GM19324 (cell line): ENCODE measurements at regions not wholly inside any gene's neighbourhood (a gene's known extent, or its start where the extent isn't known, plus 50 kb on each side); places are given as distances from the start of the nearest gene placed in this dataset.

Source experiments
- ATAC-seq: cut with Tn5 transposase; IDR thresholded peaks from one replicate; pipeline ENCODE4 v1.9.1; 2021; ENCODE audit warnings: mild to moderate bottlenecking, moderate library complexity; ENCODE audit not compliant: unreplicated experiment, low FRiP score

DNA sequence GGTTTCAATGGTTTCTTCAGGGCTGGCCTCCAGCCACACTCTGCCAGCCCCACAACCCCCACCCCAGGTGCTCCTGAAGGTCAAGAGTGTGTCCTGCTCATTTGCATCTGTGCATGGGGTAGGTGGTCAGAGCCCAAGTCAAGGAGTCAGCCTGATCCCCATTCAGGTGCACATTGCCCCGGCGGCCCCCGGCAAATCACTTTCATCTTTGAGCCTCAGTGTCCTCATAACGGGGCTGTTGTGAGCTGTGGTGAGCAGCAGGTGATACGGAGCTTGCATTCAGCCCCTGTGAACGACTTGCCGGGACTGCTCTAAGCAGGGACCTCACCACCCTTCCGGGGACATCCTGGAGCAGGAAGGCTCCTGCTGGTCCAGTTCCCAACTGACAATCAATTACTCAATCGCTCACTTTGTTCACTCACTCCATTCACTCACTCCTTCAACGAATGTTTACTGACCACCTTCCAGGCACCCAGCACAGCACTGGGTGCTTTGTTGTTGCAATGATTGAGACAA lies 93.2 kb upstream of the CPEB4 start:
- no peak for ATAC-seq

- no peak for ATAC-seq
These were observed 92.5 kb upstream of the CPEB4 start for GRCh38 chr5:173795601-173796000.

GRCh38 chr5:173796721-173797495 lies 91.2 kb upstream of the CPEB4 start:
- no peak for ATAC-seq

DNA sequence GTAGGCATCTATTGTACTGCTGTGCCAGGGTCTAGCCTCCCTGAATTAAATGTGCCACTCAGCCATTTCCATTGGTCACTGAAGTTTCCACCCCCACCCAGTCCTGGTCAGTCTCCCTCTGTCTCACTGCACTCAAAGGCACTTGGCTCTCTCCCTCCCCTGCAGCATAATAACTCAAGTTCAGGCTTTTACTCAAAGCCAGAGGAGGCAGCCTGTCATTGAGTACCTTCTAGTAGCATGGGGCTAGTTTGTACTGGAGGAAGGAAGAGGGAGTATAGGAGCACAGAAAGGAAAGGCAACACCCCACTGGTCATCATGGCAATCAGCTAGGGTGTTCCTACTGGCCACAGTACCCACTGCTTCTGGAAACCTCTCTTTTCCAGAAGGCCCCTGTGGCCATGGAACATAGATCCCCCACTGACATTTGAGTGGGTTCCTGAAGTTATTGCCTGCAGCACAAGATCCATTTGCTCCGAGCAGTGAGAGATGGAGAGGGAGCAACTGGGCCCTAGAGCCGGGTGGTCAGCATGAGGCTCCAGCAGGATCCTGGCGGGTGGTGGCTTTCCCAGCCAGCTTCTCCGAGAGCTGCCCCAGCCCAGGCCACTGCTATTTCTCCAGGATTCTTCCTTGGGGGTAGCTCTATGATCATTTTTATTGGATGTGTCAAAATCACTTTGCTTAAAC lies 89.9 kb upstream of the CPEB4 start:
- no peak for ATAC-seq

DNA sequence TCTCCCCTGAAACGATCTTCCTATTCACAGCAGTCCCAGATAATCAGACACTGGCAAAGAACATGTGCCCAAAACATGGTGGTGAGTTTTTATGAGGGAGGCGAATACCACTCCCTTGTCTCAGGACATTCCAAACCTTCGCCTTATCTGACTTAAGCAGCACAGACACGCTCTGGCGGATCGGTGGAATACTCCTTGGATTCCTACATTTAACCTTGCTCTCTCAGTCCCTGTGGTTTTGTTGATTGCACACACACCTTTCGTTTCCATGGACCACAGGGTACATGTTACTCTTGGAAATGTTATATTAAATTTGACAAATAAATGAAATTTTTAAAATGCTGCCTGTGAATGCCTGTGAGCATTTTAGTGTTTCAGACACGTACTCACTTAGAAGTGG lies 87.8 kb upstream of the CPEB4 start:
- no peak for ATAC-seq

- no peak for ATAC-seq
These were observed 87.1 kb upstream of the CPEB4 start for GRCh38 chr5:173801006-173801405.

- no peak for ATAC-seq
These were observed 85.4 kb upstream of the CPEB4 start for GRCh38 chr5:173802670-173803165.

GRCh38 chr5:173804579-173804978 lies 83.6 kb upstream of the CPEB4 start:
- no peak for ATAC-seq

GRCh38 chr5:173806270-173807035 lies 81.7 kb upstream of the CPEB4 start:
- no peak for ATAC-seq

DNA sequence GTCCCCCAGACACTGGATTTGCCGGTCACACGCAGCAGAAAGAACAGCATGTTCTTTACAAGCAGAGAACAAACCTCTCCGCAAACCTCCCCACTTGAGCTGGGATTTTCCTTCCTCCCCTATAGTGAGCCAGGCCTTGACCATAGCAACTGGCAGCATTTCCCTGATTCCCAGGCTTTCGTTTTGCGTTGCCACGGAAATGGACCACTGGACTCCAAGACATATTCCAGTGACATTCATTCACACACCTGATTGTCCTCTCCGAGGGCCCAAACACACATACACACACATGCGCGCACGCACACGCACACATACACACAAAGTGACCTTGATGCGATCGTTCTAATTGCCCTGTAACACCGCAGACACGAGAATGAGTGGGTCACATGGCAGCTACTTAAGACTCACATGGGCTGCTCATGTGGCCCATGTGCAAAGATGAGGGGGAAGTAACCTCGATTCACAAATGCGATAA lies 80.9 kb upstream of the CPEB4 start:
- ATAC-seq = no peak

DNA sequence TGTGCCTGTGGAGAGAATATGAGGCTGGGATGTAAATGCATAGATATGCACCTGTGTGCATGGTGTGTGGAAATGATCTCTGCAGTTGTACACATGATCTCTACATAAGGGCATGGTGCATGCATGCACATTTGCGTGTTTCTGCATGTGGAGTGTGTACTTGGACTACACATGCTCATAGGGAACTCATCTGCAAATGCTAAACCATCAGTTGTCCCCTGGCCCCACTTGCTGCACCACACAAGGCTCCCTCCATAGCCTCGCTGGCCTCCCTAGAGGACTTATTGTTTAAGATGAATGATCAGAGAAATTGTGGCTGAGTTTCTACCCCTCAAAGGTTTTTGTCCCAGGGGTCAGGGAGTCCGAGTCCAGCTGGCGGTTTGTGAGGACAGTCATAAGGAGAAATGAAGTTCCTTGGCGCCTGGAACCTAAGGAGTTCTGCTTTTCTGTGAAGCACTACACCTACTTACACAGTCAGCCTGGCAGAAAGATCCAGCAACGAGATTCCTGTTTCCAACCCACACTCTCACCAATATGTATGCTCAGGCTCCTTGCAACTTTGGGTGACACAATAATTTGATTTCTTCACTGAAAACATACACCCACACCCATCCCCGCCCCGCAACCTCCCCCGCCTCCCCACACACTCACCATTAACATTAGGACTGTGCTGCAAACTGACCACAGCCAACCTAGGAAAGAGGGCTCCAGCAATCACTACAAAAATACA lies 79.9 kb upstream of the CPEB4 start:
- ATAC-seq = no peak

- no peak for ATAC-seq
These were observed 79.1 kb upstream of the CPEB4 start for GRCh38 chr5:173809014-173809413.

GRCh38 chr5:173812811-173813550 lies 75.2 kb upstream of the CPEB4 start:
- ATAC-seq = peak; percentile 64

GRCh38 chr5:173814053-173814452 lies 74.1 kb upstream of the CPEB4 start:
- ATAC-seq = no peak

GRCh38 chr5:173815571-173815970 lies 72.6 kb upstream of the CPEB4 start:
- ATAC-seq = no peak

DNA sequence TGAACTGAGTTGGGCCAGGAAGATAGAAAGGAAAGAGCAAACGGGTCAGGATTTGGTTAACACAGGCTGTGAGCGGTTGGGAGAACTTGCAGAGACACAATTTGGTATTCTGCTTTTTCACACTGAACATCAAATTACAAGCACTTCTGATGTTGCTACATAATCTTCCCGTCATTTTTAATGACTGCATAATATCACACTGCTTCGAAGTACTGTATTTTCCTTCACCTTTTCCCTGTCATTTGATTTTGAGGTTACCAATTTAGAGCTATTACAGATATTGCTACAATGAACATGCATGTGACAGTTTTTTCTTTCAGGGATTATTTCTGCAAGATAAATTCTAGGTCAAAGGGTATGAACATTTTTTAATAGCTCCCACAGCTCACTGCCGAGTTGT lies 71.4 kb upstream of the CPEB4 start:
- no peak for ATAC-seq

DNA sequence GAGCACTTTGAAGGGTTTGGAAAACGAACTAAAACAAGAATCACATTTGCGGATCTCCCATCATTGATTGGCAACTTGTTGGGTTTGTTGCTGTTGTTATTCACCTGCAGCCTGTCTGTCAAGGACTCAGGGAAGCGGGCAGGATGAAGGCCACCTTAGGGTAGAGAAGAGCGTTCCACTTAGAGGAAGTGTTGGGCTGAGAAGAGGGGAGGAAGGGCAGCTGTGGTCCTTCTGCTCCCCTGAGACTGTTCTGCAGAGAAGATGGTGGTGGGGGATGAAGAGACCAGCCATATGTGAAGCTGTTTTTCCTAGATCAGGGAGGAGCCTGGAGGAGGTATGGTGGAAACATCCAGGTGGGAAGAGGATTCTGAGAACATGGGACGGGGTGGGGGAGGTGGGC lies 70.6 kb upstream of the CPEB4 start:
- no peak for ATAC-seq

DNA sequence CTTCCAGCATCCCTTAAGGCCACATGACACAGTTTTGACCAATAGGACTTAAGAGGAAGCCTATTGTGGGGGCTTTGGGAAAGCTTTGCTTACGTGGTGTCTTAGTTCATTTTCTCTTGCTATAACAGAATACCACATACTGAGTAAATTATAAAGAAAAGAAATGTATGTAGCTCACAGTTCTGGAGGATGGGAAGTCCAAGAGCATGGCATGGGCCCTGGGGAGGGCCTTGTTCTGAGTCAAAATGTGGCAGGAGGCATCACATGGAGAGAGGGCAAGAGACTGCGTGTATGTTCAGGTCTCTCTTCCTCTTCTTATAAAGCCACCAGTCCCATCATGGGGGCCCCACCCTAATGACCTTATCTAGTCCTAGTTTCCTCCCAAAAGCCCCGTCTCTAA lies 68.6 kb upstream of the CPEB4 start:
- ATAC-seq = no peak

DNA sequence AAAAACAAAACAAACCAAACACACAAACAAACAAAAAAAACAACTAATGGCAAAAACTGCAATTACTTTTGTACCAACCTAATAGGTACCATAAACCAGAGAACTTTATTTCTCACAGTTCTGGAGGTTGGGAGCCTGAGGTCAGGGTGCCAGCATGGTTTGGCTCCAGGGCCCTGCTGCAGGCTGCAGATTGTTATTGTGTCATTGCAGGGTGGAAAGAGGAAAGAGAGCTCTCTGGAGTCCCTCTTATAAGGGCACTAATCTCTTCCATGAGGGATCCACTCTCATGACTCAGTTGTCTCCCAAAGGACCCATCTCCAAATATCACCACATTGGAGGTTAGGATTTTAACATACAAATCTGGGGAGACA lies 64.9 kb upstream of the CPEB4 start:
- no peak for ATAC-seq
